GM19397 (cell line): ENCODE measurements at regions not wholly inside any gene's neighbourhood (a gene's known extent, or its start where the extent isn't known, plus 50 kb on each side); places are given as distances from the start of the nearest gene placed in this dataset.

ENCODE experiments used
- ATAC-seq: cut with Tn5 transposase; IDR thresholded peaks from one replicate; pipeline ENCODE4 v1.9.1; 2021; ENCODE audit warnings: mild to moderate bottlenecking, moderate library complexity; ENCODE audit not compliant: unreplicated experiment

DNA sequence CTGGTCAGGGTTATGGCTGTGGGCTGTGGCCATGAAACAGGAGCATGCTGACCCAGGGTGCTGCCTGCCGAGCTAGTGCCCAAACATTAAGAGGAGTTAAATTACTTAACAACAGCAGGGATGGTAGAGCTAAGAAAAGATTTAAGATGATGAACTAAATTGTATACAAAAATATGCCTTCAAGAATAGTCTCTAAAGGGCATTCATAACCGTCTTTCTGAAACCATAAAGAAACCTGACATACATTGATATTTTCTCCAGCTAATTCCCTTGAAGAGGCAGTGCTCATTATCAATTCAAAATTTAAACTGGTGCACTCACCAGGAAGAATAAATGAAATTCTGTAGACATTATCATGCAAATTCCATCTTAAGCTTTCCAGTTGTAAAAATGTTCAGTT lies 265.8 kb upstream of the TAC1 start:
- ATAC-seq: no peak

- ATAC-seq: no peak
Measured at GRCh38 chr7:97466999-97467740, 264.7 kb upstream of the TAC1 start.

DNA sequence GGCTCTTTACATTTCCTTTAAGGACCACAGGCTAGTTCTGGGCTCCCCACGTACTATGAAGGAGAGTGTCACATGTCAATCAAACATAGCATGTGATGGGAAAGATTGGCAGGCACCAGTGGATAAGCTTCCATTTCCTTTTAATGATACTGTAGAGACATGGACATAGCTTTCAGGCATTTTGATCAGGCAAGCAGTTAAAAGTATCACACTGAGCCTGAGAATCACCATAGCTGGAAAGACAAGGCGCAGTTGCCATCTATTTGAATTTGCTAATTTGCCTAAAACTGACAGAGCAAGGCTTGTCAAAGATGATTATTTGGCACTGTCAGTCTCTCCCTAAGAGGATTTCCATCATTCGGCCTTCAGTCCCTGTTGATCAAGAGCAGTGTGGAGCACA lies 263.4 kb upstream of the TAC1 start:
- ATAC-seq: no peak

GRCh38 chr7:97470726-97471125 lies 261.2 kb upstream of the TAC1 start:
- ATAC-seq: no peak

GRCh38 chr7:97471491-97471890 lies 260.4 kb upstream of the TAC1 start:
- no peak for ATAC-seq

- ATAC-seq: no peak
Measured at GRCh38 chr7:97479740-97480290, 252.1 kb upstream of the TAC1 start.

DNA sequence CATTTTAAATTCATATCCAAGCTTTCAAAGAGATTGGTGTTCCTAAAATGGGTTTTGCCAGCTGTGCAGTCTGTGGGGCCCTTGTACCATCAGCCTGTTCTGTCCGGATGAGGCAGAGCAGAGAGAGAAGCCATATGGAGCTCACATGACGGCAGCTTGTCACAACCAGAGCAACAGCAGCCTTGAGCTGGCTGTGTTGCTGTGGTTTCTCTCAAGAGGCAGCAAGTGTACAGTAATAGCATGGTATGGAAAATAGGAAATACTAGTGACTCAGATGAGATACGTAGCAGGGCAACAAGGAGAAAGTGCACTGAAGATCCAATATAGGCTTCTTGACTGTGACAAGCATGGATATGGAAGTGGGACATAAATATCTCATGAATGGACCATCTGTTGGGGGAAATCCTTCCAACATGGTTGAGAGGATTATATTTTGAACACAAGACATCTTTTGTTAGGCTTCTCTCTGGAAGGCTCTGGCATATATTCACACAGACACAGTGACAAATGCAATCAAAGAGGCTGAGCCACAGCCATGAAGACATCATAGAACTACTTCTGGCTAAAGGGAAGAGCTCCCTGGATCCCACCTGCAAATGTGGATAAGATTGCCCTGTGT lies 251.0 kb upstream of the TAC1 start:
- no peak for ATAC-seq

GRCh38 chr7:97495487-97495886 lies 236.4 kb upstream of the TAC1 start:
- ATAC-seq: no peak

- ATAC-seq: no peak
Measured at GRCh38 chr7:97499204-97499603, 232.7 kb upstream of the TAC1 start.

DNA sequence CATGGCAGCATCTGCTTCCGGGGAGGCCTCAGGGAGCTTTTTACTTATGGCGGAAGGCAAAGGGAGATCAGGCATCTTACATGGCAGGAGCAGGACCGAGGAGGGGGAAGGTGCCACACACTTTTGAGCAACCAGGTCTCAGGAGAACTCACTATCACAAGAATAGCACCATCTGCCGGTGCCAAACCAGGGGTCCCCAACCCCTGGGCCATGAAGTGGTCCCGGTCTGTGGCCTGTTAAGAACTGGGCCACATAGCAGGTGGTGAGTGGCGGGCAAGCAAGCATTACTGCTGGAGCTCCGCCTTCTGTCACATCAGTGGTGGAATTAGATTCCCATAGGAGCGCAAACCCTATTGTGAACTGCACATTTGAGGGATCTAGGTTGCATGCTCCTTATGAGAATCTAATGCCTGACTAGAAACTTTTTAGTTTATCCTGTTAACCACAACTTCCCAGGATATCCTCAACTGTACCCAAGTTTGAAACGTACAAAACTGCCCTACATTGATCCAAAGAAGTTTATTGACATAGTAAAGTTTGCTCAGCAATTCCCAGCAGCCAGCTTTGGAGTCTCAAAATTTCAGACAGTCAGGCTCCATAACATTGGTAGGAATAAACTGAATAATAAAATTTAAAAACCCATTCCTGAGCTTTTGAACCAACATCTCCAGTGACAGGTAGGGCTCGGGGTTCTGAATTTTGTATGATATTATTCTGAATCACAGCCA lies 228.4 kb upstream of the TAC1 start:
- no peak for ATAC-seq

GRCh38 chr7:97506728-97507127 lies 225.2 kb upstream of the TAC1 start:
- ATAC-seq: no peak

DNA sequence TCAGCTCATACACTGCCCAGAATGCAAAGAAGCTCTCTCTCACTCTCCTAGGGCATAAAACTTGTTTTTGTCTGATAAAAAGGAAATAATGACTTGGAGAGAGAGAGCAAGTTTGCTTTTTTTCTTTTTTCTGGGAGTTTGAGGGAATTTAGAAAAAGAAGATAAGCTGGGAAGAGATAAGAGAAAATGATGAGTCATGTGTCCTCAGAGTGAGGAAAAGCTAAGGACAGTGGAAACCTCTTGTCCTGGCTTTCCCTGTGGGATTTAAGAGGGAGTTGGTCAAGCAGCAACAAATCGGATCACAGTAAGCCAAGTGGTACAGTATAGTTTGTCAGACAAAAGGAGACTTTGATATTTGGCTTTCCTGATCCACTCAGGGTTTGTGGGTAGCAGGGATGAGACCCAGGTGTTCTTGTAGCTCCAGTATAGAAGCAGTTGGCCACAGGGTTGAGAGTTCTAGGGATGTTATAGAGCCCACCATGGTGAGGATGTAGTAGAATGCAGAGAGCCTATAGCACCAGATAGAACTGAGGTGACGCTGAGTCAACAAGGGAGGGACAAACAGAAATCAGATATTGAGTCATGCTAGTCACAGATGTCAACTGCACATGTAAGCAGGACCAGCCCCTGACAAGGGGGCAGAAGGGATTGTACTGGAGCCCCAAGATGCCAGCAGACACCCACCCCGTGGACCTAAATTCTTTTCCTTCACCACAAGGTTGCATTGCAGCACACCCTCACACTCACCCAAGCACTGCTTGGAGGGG lies 219.3 kb upstream of the TAC1 start:
- ATAC-seq: no peak

- no peak for ATAC-seq
Measured at GRCh38 chr7:97513326-97513725, 218.6 kb upstream of the TAC1 start.

DNA sequence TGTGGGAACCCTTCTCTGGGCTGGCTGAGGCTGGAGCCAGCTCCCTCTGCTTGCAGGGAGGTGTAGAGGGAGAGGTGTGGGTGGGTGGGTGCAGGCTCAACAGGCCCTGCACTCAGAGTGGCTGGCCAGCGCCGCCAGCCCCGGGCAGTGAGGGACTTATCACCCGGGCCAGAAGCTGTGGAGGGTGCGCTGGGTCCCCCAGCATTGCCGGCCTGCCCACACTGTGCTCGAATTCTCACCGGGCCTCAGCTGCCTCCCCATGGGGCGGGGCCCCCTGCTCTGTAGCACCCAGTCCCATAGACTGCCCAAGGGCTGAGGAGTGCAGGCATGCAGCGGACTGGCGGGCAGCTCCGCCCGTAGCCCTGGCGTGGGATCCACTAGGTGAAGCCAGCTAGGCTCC lies 190.7 kb upstream of the TAC1 start:
- no peak for ATAC-seq

DNA sequence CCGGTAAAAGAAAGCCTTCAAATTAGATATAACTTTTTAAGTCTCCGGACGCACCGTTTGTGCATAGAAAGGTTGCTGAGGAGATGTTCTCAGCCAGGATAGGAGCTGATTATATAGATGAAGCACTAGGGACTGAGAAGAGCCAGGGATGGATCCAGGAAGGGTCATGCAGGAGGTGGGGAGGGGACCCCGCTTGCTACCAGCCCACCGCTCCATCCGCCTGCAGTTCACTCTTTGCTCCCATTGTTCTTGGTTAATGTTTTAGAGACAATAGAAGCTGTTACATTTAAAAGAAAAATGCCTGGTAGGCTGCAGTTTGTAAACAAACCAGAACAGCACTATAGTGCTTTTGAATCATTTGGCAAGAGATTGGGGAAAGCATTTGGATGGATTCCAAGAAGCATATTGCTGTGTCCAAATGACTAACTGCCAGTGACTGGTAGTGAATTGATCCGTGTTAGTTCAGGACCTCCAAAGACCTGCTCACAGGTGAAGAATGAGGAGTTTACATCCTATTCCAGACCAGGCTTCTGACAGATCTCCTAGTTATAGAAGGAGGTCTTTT lies 175.9 kb upstream of the TAC1 start:
- ATAC-seq: no peak

- no peak for ATAC-seq
Measured at GRCh38 chr7:97565665-97566064, 166.2 kb upstream of the TAC1 start.

DNA sequence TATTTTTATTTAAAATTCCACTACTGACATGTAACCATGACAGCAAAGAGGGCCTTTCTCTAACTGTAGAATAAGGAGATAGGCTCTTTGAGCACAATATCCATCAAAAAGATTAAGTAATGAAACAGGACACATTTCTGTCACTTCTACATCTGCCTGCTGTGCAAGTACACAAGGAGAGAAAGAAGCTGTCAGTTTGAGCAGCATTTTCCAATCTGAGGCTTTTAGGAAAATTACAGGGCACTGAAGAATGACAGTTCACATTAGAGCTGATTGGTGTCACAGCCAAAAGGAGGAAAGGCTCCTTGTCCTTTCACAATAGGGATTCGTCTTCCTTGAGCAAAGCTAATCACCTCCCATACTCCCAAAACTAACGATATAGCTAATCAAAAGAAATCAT lies 158.8 kb upstream of the TAC1 start:
- no peak for ATAC-seq

GRCh38 chr7:97576043-97576442 lies 155.8 kb upstream of the TAC1 start:
- ATAC-seq: no peak

DNA sequence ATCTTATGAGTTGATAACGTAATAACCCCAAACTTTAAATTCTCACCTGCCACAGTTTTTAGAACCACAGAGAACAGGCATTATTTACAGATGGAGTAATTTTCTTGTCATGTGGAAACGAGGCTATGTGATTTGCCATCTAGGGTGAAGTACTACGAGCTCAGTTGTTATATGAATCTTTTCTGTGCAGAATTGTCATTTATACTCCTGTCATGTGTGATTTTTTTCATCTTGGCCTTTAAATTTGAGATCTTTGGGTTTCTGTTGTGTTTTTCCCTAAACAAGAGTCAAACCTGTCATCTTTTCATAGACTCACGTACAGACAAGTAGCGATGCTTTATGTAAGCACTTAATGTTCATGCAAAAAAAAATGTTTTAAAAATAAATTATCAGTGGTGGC lies 153.7 kb upstream of the TAC1 start:
- no peak for ATAC-seq

- no peak for ATAC-seq
Measured at GRCh38 chr7:97580205-97580604, 151.7 kb upstream of the TAC1 start.

DNA sequence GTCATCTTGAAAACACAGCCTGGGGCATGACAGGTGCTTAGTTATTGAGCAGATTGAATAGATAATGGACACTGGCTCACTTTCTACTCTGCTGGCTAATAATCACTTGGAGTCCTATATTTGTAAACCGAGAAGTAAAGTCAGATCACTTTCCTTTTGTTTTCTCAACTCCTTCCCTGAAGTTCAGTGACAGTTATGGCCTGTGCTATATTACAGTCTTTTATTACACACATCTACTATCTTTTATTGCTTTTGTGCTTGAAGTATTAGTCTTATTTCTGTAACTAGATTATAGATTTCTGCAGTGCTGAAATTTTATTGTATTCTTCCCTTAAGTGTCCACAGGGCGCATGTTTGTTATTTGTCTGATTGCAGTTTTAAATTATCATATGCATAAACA lies 136.4 kb upstream of the TAC1 start:
- no peak for ATAC-seq
